ENCODE measurements at regions not wholly inside any gene's neighbourhood (a gene's known extent, or its start where the extent isn't known, plus 50 kb on each side); places are given as distances from the start of the nearest gene placed in this dataset.

DNA sequence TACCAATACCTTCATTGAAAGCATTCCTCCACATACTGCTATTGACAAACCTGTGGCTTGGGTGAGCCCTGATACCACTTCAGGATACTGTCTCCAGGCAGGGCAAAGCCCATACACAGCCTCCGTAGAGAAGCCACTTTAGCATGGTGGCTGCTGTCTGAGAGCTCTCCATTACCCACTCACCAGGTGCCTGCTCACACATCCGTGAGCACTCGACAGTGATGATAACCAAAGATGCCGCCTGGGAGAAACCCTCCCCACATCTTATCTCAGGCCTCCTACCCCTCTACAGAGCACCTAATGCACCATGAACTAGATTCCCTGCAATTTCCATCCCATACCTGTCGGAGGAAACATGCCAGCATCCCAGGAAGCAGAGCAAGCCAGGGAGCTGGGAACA, 57.6 kb upstream of the KLHL29 start:
- TF ChIP-seq, protein P1, sequence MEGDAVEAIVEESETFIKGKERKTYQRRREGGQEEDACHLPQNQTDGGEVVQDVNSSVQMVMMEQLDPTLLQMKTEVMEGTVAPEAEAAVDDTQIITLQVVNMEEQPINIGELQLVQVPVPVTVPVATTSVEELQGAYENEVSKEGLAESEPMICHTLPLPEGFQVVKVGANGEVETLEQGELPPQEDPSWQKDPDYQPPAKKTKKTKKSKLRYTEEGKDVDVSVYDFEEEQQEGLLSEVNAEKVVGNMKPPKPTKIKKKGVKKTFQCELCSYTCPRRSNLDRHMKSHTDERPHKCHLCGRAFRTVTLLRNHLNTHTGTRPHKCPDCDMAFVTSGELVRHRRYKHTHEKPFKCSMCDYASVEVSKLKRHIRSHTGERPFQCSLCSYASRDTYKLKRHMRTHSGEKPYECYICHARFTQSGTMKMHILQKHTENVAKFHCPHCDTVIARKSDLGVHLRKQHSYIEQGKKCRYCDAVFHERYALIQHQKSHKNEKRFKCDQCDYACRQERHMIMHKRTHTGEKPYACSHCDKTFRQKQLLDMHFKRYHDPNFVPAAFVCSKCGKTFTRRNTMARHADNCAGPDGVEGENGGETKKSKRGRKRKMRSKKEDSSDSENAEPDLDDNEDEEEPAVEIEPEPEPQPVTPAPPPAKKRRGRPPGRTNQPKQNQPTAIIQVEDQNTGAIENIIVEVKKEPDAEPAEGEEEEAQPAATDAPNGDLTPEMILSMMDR (IDR thresholded peaks at IDR 0.05; ENCODE audit: insufficient read depth, low read length, poor library complexity, severe bottlenecking) = no peak
- no peak for TF ChIP-seq EZH2phosphoT487 (conservative IDR thresholded peaks at IDR 0.05; ENCODE audit: low read length)
